Hepatocyte (in vitro differentiated cells): ENCODE measurements at regions not wholly inside any gene's neighbourhood (a gene's known extent, or its start where the extent isn't known, plus 50 kb on each side); places are given as distances from the start of the nearest gene placed in this dataset.

Experiments used
- DNase-seq: peaks from one replicate; pipeline ENCODE4 v3.0.0-alpha.2; 2016; ENCODE audit warnings: low spot score
- H2AFZ ChIP-seq: fragments of 200-600 bp; sonication (generic); 2 replicates; pipeline ENCODE4 v1.6.0; 2016; ENCODE audit warnings: antibody characterized with exemption, mild to moderate bottlenecking
- H3K27ac ChIP-seq: fragments of 200-600 bp; sonication (generic); 2 replicates; pipeline ENCODE4 v1.5.1; 2016; ENCODE audit warnings: mild to moderate bottlenecking
- H3K27me3 ChIP-seq: fragments of 200-600 bp; sonication (generic); 2 replicates; pipeline ENCODE4 v1.6.1; 2016
- H3K36me3 ChIP-seq: fragments of 200-600 bp; sonication (generic); replicated peaks from 2 replicates; pipeline ENCODE4 v1.5.1; 2016; ENCODE audit warnings: low read depth; ENCODE audit not compliant: insufficient read depth
- H3K4me1 ChIP-seq: fragments of 200-600 bp; sonication (generic); 2 replicates; pipeline ENCODE4 v1.5.1; 2016; ENCODE audit warnings: mild to moderate bottlenecking, moderate library complexity; ENCODE audit not compliant: insufficient read depth
- H3K4me2 ChIP-seq: fragments of 200-600 bp; sonication (generic); 2 replicates; pipeline ENCODE4 v1.6.0; 2016
- H3K4me3 ChIP-seq: fragments of 200-600 bp; sonication (generic); 2 replicates; pipeline ENCODE4 v1.5.1; 2016; ENCODE audit warnings: mild to moderate bottlenecking
- H3K79me2 ChIP-seq: fragments of 200-600 bp; sonication (generic); 2 replicates; pipeline ENCODE4 v1.6.0; 2017; ENCODE audit warnings: mild to moderate bottlenecking
- H3K9me2 ChIP-seq: fragments of 200-600 bp; sonication (generic); replicated peaks from 2 replicates; pipeline ENCODE4 v1.6.0; 2017; ENCODE audit warnings: mild to moderate bottlenecking; ENCODE audit not compliant: insufficient read depth
- H3K9me3 ChIP-seq: fragments of 200-600 bp; sonication (generic); 2 replicates; pipeline ENCODE4 v1.5.1; 2016; ENCODE audit warnings: low read depth, mild to moderate bottlenecking
- H4K20me1 ChIP-seq: fragments of 200-600 bp; sonication (generic); 2 replicates; pipeline ENCODE4 v1.6.0; 2016; ENCODE audit warnings: mild to moderate bottlenecking; ENCODE audit not compliant: insufficient read depth, poor library complexity, severe bottlenecking
- EZH2 ChIP-seq: fragments of 200-600 bp; sonication (generic); IDR thresholded peaks from 2 replicates; pipeline ENCODE4 v1.6.1; 2016; ENCODE audit warnings: antibody characterized with exemption, mild to moderate bottlenecking, borderline replicate concordance
- EZH2phosphoT487 ChIP-seq: fragments of 200-600 bp; sonication (generic); IDR thresholded peaks from one replicate; pipeline ENCODE4 v1.6.1; 2018; ENCODE audit warnings: antibody characterized with exemption, mild to moderate bottlenecking, low read depth, moderate library complexity; ENCODE audit not compliant: unreplicated experiment, severe bottlenecking
- WGBS: methylation state at CpG from one replicate; pipeline ENCODE4 v1.1.6; 2016; ENCODE audit warnings: low lambda C conversion rate; ENCODE audit errors: missing lambda C conversion rate; 5-methylcytosine and 5-hydroxymethylcytosine counted together
- TF ChIP-seq, protein P1 (sequence below): fragments of 200-600 bp; sonication (generic); IDR thresholded peaks from 2 replicates; pipeline ENCODE4 v1.5.1; 2016; ENCODE audit warnings: antibody characterized with exemption, mild to moderate bottlenecking; ENCODE audit not compliant: poor library complexity

DNA sequence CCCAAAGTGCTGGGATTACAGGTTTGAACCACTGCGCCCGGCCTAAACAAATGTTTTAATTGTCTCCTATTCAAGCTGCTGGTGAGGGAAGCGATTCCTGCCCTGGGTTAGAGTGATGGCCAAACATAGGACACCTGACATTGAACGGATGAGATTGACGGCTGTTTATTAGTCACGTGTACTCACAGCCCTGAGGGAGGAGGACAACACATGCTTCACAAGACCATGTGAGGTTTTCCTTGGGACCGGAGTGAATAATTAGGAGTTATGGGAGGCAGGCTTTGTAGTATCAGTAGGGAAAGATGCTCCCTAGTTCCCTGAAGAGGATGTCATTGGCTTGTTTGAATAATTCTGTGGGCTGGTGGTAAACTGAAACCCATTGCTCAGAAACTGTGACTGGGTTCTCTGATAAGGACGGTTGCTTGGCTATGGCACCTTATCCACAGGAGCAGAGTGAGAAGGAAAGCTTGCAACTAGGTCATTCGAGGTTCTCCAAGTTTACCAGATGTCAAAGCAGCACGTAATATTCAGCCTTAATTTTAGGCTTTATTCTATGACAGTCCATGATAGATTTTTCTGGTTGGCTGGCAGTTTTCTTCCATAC is 245.8 kb downstream of the PLA2G4A start:
- no peaks in the 10 kb centered on the region for H3K36me3 ChIP-seq
- no peak overlapping the region for H2AFZ ChIP-seq
- no peaks in the 10 kb centered on the region for H3K9me3 ChIP-seq
- TF ChIP-seq EZH2 (no peak), EZH2phosphoT487 (no peak)
- TF ChIP-seq, protein P1, sequence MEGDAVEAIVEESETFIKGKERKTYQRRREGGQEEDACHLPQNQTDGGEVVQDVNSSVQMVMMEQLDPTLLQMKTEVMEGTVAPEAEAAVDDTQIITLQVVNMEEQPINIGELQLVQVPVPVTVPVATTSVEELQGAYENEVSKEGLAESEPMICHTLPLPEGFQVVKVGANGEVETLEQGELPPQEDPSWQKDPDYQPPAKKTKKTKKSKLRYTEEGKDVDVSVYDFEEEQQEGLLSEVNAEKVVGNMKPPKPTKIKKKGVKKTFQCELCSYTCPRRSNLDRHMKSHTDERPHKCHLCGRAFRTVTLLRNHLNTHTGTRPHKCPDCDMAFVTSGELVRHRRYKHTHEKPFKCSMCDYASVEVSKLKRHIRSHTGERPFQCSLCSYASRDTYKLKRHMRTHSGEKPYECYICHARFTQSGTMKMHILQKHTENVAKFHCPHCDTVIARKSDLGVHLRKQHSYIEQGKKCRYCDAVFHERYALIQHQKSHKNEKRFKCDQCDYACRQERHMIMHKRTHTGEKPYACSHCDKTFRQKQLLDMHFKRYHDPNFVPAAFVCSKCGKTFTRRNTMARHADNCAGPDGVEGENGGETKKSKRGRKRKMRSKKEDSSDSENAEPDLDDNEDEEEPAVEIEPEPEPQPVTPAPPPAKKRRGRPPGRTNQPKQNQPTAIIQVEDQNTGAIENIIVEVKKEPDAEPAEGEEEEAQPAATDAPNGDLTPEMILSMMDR = no peak
- H3K4me1 ChIP-seq = no peaks in the 10 kb centered on the region
- H3K9me2 ChIP-seq = no peaks in the 10 kb centered on the region
- no peak for DNase-seq
- no peak overlapping the region for H3K27ac ChIP-seq
- H3K4me3 ChIP-seq = no peak overlapping the region
- no peak overlapping the region for H3K4me2 ChIP-seq
- no peaks in the 10 kb centered on the region for H3K27me3 ChIP-seq
- 93% methylated on average over 10 of the region's 10 CpGs for WGBS
- no peaks in the 10 kb centered on the region for H4K20me1 ChIP-seq
- no peaks in the 10 kb centered on the region for H3K79me2 ChIP-seq

DNA sequence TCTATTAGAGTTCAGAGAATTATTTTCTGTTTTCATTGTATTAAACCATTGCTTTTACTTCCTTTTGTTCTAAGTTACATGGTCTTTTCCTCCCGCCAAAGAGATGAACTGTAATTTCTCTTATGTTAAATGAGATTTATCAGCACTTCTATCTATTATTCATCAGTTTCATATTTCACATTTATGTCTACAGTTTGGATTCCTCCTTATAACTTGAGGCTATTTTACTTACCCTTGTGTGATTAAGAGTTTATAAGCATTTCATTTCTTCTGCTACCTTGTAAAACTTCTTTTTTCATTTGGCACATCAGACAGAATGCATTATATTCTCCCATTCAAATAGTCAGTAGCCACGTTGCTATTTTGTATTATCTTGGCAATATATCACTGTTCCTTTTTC is 248.2 kb downstream of the PLA2G4A start:
- Histone ChIP-seq H3K4me1 (no peaks in the 10 kb centered on the region), H2AFZ (no peak overlapping the region), H3K27me3 (no peaks in the 10 kb centered on the region), H3K9me2 (no peaks in the 10 kb centered on the region), H3K4me3 (no peak overlapping the region), H3K9me3 (no peaks in the 10 kb centered on the region), H3K27ac (no peak overlapping the region), H4K20me1 (no peaks in the 10 kb centered on the region), H3K36me3 (no peaks in the 10 kb centered on the region), H3K4me2 (no peak overlapping the region), H3K79me2 (no peaks in the 10 kb centered on the region)
- DNase-seq = no peak
- whole genome bisulfite sequencing = 63% methylated on average over 2 of the region's 2 CpGs
- TF ChIP-seq, protein P1 = no peak
- no peak for TF ChIP-seq EZH2phosphoT487
- TF ChIP-seq EZH2 = no peak

DNA sequence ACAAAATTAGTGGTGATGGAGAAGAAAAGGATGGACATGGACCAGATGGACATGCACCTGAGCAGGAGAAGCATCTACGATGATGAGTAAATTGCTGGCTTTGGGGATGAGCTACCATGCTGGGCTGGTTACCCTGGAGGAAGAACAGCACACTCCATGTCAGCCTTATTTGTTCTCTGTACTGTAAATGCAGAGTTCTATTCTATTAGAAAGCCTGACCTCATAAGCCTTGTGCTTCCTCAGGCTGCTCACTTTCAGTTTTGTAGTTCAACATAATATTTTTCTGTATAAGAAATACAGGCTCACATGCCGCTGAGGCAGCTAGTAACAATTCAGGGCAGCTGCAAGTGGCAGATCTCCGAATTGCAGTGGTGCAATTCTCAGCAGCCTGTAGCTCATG is 249.6 kb downstream of the PLA2G4A start:
- Histone ChIP-seq H4K20me1 (no peaks in the 10 kb centered on the region), H3K27ac (no peak overlapping the region), H3K4me3 (no peak overlapping the region), H3K79me2 (no peaks in the 10 kb centered on the region), H3K4me2 (no peak overlapping the region), H3K9me3 (no peaks in the 10 kb centered on the region), H3K9me2 (no peaks in the 10 kb centered on the region), H2AFZ (no peak overlapping the region), H3K4me1 (no peaks in the 10 kb centered on the region), H3K36me3 (no peaks in the 10 kb centered on the region), H3K27me3 (no peaks in the 10 kb centered on the region)
- DNase-seq = no peak
- TF ChIP-seq EZH2phosphoT487 = no peak
- TF ChIP-seq, protein P1 = no peak
- TF ChIP-seq EZH2 = no peak
- WGBS = 85% methylated on average over 3 of the region's 3 CpGs

DNA sequence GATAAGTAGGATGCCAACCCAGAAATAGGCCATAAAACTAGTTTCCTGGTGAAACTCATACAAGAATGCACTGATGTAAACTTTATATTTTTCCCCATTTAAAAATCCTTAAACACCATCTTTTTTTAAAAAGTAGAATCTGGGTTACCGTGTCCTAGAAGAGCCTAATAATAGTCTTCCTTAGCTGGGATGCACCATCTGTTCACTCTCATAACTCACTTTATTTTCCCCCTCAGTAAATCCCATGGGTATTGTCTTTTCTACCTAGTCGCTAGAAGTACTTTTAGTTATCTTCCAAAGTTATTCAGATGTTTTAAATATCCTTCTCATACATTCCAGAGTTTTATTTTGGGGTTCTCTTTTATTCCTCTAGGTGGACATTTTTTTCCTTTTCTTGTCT is 250.2 kb downstream of the PLA2G4A start:
- Histone ChIP-seq H2AFZ (no peak overlapping the region), H4K20me1 (no peaks in the 10 kb centered on the region), H3K9me2 (no peaks in the 10 kb centered on the region), H3K36me3 (no peaks in the 10 kb centered on the region), H3K9me3 (no peaks in the 10 kb centered on the region), H3K27me3 (no peaks in the 10 kb centered on the region), H3K79me2 (no peaks in the 10 kb centered on the region), H3K4me1 (no peaks in the 10 kb centered on the region), H3K4me2 (no peak overlapping the region), H3K27ac (no peak overlapping the region), H3K4me3 (no peak overlapping the region)
- 64% methylated on average over 2 of the region's 2 CpGs for WGBS
- DNase-seq = no peak
- TF ChIP-seq EZH2 = no peak
- no peak for TF ChIP-seq EZH2phosphoT487
- TF ChIP-seq, protein P1 = no peak
